Keratinocyte (primary cell): ENCODE measurements at regions not wholly inside any gene's neighbourhood (a gene's known extent, or its start where the extent isn't known, plus 50 kb on each side); places are given as distances from the start of the nearest gene placed in this dataset.

Experiments
- DNase-seq: peaks from one replicate; pipeline ENCODE4 v3.0.0-alpha.2; 2011; ENCODE audit warnings: low read depth, missing footprints, low spot score
- FAIRE-seq: peaks from 2 replicates; lab custom pipeline; 2011; peaks lifted over from hg19 to GRCh38; lab: Jason Lieb, UNC
- H2AFZ ChIP-seq: 2 replicates; pipeline ENCODE4 v1.6.0; 2012; ENCODE audit warnings: low read length, control low read depth, inconsistent platforms; ENCODE audit not compliant: control insufficient read depth
- H3K27ac ChIP-seq: 2 replicates; pipeline ENCODE4 v1.5.1; 2011; ENCODE audit warnings: low read length; ENCODE audit not compliant: control insufficient read depth, insufficient read depth
- H3K27me3 ChIP-seq: 3 replicates; pipeline ENCODE4 v1.6.0; 2011; ENCODE audit warnings: low read length; ENCODE audit not compliant: control insufficient read depth, insufficient read depth; ENCODE audit errors: extremely low read depth
- H3K36me3 ChIP-seq, 2 experiments: 2 replicates in 1 of 2; 3 replicates in 1 of 2; pipeline ENCODE4 v1.5.1; 2011; ENCODE audit warnings: low read length in 2 of 2, mild to moderate bottlenecking in 1 of 2; ENCODE audit not compliant: control insufficient read depth in 2 of 2, insufficient read depth in 2 of 2; ENCODE audit errors: extremely low read depth in 1 of 2
- H3K4me1 ChIP-seq: 3 replicates; pipeline ENCODE4 v1.5.1; 2011; ENCODE audit warnings: low read length; ENCODE audit not compliant: control insufficient read depth, insufficient read depth; ENCODE audit errors: extremely low read depth
- H3K4me2 ChIP-seq: 3 replicates; pipeline ENCODE4 v1.6.0; 2011; ENCODE audit warnings: low read depth, low read length; ENCODE audit not compliant: control insufficient read depth, insufficient read depth; ENCODE audit errors: extremely low read depth
- H3K4me3 ChIP-seq, 3 experiments: fragments of 200-600 bp in 1 of 3; sonication (generic) in 1 of 3; 2 replicates in 2 of 3; 3 replicates in 1 of 3; pipeline ENCODE4 v1.5.1; 2011 to 2016; ENCODE audit warnings: low read length in 3 of 3, mild to moderate bottlenecking in 3 of 3, control low read depth in 2 of 3, inconsistent platforms in 1 of 3, low read depth in 1 of 3, mixed read lengths in 1 of 3, mixed run types in 1 of 3, moderate library complexity in 1 of 3; ENCODE audit not compliant: control insufficient read depth in 2 of 3, insufficient read depth in 2 of 3; ENCODE audit errors: extremely low read depth in 1 of 3
- H3K79me2 ChIP-seq: 2 replicates; pipeline ENCODE4 v1.6.0; 2012; ENCODE audit warnings: low read length; ENCODE audit not compliant: control insufficient read depth, insufficient read depth
- H3K9ac ChIP-seq: 3 replicates; pipeline ENCODE4 v1.6.0; 2011; ENCODE audit warnings: low read length; ENCODE audit not compliant: control insufficient read depth, insufficient read depth; ENCODE audit errors: extremely low read depth
- H3K9me1 ChIP-seq: 3 replicates; pipeline ENCODE4 v1.6.0; 2011; ENCODE audit warnings: low read length; ENCODE audit not compliant: control insufficient read depth, insufficient read depth; ENCODE audit errors: extremely low read depth
- H3K9me3 ChIP-seq: 2 replicates; pipeline ENCODE4 v1.5.1; 2012; ENCODE audit warnings: low read depth, low read length; ENCODE audit not compliant: control insufficient read depth
- H4K20me1 ChIP-seq: 3 replicates; pipeline ENCODE4 v1.6.0; 2011; ENCODE audit warnings: low read length; ENCODE audit not compliant: control insufficient read depth, insufficient read depth; ENCODE audit errors: extremely low read depth
- CTCF ChIP-seq, 3 experiments: IDR thresholded peaks in 1 of 3; conservative IDR thresholded peaks in 1 of 3; optimal IDR thresholded peaks in 1 of 3; 2 replicates in 2 of 3; 3 replicates in 1 of 3; pipeline versions ENCODE3 to v1.5.1; 2011; ENCODE audit warnings: low read length in 3 of 3, mild to moderate bottlenecking in 3 of 3, moderate library complexity in 2 of 3, control low read depth in 1 of 3, inconsistent platforms in 1 of 3; ENCODE audit not compliant: insufficient read depth in 2 of 3; ENCODE audit errors: extremely low read depth in 1 of 3
- EZH2 ChIP-seq: IDR thresholded peaks from one replicate; pipeline ENCODE4 v1.6.1; 2012; ENCODE audit warnings: inconsistent platforms, mild to moderate bottlenecking, low read length, moderate library complexity
- dilution Hi-C: fragments of 300-500 bp; cut with MboI; formaldehyde crosslinking; loops from one replicate; pipeline ENCODE4 v1.7.0; 2020; ENCODE audit warnings: low sequenced_read_pairs; ENCODE audit not compliant: extremely low pct_ligation_motif_present

GRCh38 chr6:141736104-141736503, 396.6 kb upstream of the GJE1 start:
- Histone ChIP-seq H3K27me3 (no peaks in the 10 kb centered on the region), H3K9me1 (no peaks in the 10 kb centered on the region), H3K9me3 (no peaks in the 10 kb centered on the region), H4K20me1 (no peaks in the 10 kb centered on the region), H3K36me3 (no peaks in the 10 kb centered on the region), H3K79me2 (no peaks in the 10 kb centered on the region), H3K9ac (no peak overlapping the region), H3K27ac (no peak overlapping the region), H3K4me2 (no peak overlapping the region), H3K4me1 (no peaks in the 10 kb centered on the region), H2AFZ (no peak overlapping the region), H3K4me3 (no peak overlapping the region)
- TF ChIP-seq EZH2, result no peak
- TF ChIP-seq CTCF (optimal IDR thresholded peaks at IDR 0.05 in 1 of 3, IDR thresholded peaks at IDR 0.05 in 1 of 3, conservative IDR thresholded peaks at IDR 0.05 in 1 of 3; ENCODE audit: extremely low read depth in 1 of 3, insufficient read depth in 2 of 3, low read length in 3 of 3), result no peak
- FAIRE-seq (no peak), DNase-seq (no peak)
- dilution Hi-C loops, result no loop called here

GRCh38 chr6:141735126-141735525, 397.6 kb upstream of the GJE1 start:
- Histone ChIP-seq H3K9ac (no peak overlapping the region), H4K20me1 (no peaks in the 10 kb centered on the region), H3K4me2 (no peak overlapping the region), H3K79me2 (no peaks in the 10 kb centered on the region), H3K27me3 (no peaks in the 10 kb centered on the region), H2AFZ (no peak overlapping the region), H3K36me3 (no peaks in the 10 kb centered on the region), H3K4me1 (no peaks in the 10 kb centered on the region), H3K9me3 (no peaks in the 10 kb centered on the region), H3K9me1 (no peaks in the 10 kb centered on the region), H3K4me3 (no peak overlapping the region), H3K27ac (no peak overlapping the region)
- TF ChIP-seq CTCF (optimal IDR thresholded peaks at IDR 0.05 in 1 of 3, IDR thresholded peaks at IDR 0.05 in 1 of 3, conservative IDR thresholded peaks at IDR 0.05 in 1 of 3; ENCODE audit: extremely low read depth in 1 of 3, insufficient read depth in 2 of 3, low read length in 3 of 3), result no peak
- no peak for TF ChIP-seq EZH2
- dilution Hi-C loops, result no loop called here
- DNase-seq (no peak), FAIRE-seq (no peak)
